ENCODE measurements at regions not wholly inside any gene's neighbourhood (a gene's known extent, or its start where the extent isn't known, plus 50 kb on each side); places are given as distances from the start of the nearest gene placed in this dataset.
A peak's percentile ranks its signal among the peaks of the same experiment; 100 is the strongest.
"Not testable (repeated sequence)": the region's sequence is repeated elsewhere in the genome, so short reads cannot be mapped to it uniquely, and the experiment has no call there.

- no peak for DNase-seq
Measured at GRCh38 chr9:38181866-38182265, 112.8 kb upstream of the SHB start.

GRCh38 chr9:38181232-38181631 lies 112.2 kb upstream of the SHB start:
- DNase-seq = no peak

- DNase-seq = peak; percentile 2
Measured at GRCh38 chr9:38180656-38181055, 111.6 kb upstream of the SHB start.

- DNase-seq = no peak
Measured at GRCh38 chr9:38179965-38180364, 110.9 kb upstream of the SHB start.

- no peak for DNase-seq
Measured at GRCh38 chr9:38178237-38178636, 109.2 kb upstream of the SHB start.

GRCh38 chr9:38177680-38178079 lies 108.7 kb upstream of the SHB start:
- DNase-seq = no peak

- DNase-seq = no peak
Measured at GRCh38 chr9:38176251-38176650, 107.2 kb upstream of the SHB start.

- no peak for DNase-seq
Measured at GRCh38 chr9:38175423-38175822, 106.4 kb upstream of the SHB start.

- DNase-seq = no peak
Measured at GRCh38 chr9:38172586-38172985, 103.6 kb upstream of the SHB start.

- no peak for DNase-seq
Measured at GRCh38 chr9:38171926-38172325, 102.9 kb upstream of the SHB start.

- no peak for DNase-seq
Measured at GRCh38 chr9:38171538-38171884, 102.5 kb upstream of the SHB start.

- DNase-seq = not testable (repeated sequence)
Measured at GRCh38 chr9:38170763-38171537, 101.9 kb upstream of the SHB start.

GRCh38 chr9:38170155-38170554 lies 101.1 kb upstream of the SHB start:
- DNase-seq = not testable (repeated sequence)

GRCh38 chr9:38166501-38166900 lies 97.5 kb upstream of the SHB start:
- DNase-seq = no peak

- DNase-seq = no peak
Measured at GRCh38 chr9:38164659-38165221, 95.7 kb upstream of the SHB start.

GRCh38 chr9:38163518-38163917 lies 94.5 kb upstream of the SHB start:
- no peak for DNase-seq

- DNase-seq = no peak
Measured at GRCh38 chr9:38162332-38163211, 93.5 kb upstream of the SHB start.

- DNase-seq = peak; percentile 30
Measured at GRCh38 chr9:38160613-38161215, 91.7 kb upstream of the SHB start.

GRCh38 chr9:38159599-38159998 lies 90.6 kb upstream of the SHB start:
- DNase-seq = no peak

- no peak for DNase-seq
Measured at GRCh38 chr9:38158628-38159027, 89.6 kb upstream of the SHB start.

- DNase-seq = no peak
Measured at GRCh38 chr9:38157711-38158110, 88.7 kb upstream of the SHB start.

- no peak for DNase-seq
Measured at GRCh38 chr9:38154501-38155421, 85.7 kb upstream of the SHB start.
